ENCODE measurements at regions not wholly inside any gene's neighbourhood (a gene's known extent, or its start where the extent isn't known, plus 50 kb on each side); places are given as distances from the start of the nearest gene placed in this dataset.
"Not testable (repeated sequence)": the region's sequence is repeated elsewhere in the genome, so short reads cannot be mapped to it uniquely, and the experiment has no call there.

- no peak for DNase-seq
Measured at GRCh38 chr10:28733245-28733644, 55.9 kb downstream of the BAMBI start.

GRCh38 chr10:28733647-28734046 is 56.3 kb downstream of the BAMBI start:
- no peak for DNase-seq

- no peak for DNase-seq
Measured at GRCh38 chr10:28734938-28735759, 57.8 kb downstream of the BAMBI start.

GRCh38 chr10:28737096-28737495 is 59.8 kb downstream of the BAMBI start:
- no peak for DNase-seq

- no peak for DNase-seq
Measured at GRCh38 chr10:28738200-28738599, 60.9 kb downstream of the BAMBI start.

GRCh38 chr10:28743576-28743975 is 66.3 kb downstream of the BAMBI start:
- DNase-seq: no peak

GRCh38 chr10:28744069-28744768 is 66.9 kb downstream of the BAMBI start:
- no peak for DNase-seq

- DNase-seq: no peak
Measured at GRCh38 chr10:28754930-28755718, 77.8 kb downstream of the BAMBI start.

- DNase-seq: peak in 1 of 56 donors; percentile 19
Measured at GRCh38 chr10:28761084-28761846, 83.9 kb downstream of the BAMBI start.

- no peak for DNase-seq
Measured at GRCh38 chr10:28763471-28764170, 86.3 kb downstream of the BAMBI start.

- no peak for DNase-seq
Measured at GRCh38 chr10:28765641-28766040, 88.3 kb downstream of the BAMBI start.

- DNase-seq: peak in 37 of 56 donors; percentile 5 to 69 (median 33)
Measured at GRCh38 chr10:28768227-28768626, 90.9 kb downstream of the BAMBI start.

- no peak for DNase-seq
Measured at GRCh38 chr10:28769091-28769604, 91.8 kb downstream of the BAMBI start.

GRCh38 chr10:28771580-28772090 is 94.3 kb downstream of the BAMBI start:
- DNase-seq: not testable (repeated sequence)

- DNase-seq: no peak
Measured at GRCh38 chr10:28774051-28774995, 97.0 kb downstream of the BAMBI start.

- DNase-seq: no peak
Measured at GRCh38 chr10:28775773-28776172, 98.5 kb downstream of the BAMBI start.

- DNase-seq: no peak
Measured at GRCh38 chr10:28776519-28776918, 99.2 kb downstream of the BAMBI start.

GRCh38 chr10:28777911-28778310 is 100.6 kb downstream of the BAMBI start:
- DNase-seq: no peak

GRCh38 chr10:28778524-28778923 is 101.2 kb downstream of the BAMBI start:
- DNase-seq: no peak
